GM18870 (cell line): ENCODE measurements at regions not wholly inside any gene's neighbourhood (a gene's known extent, or its start where the extent isn't known, plus 50 kb on each side); places are given as distances from the start of the nearest gene placed in this dataset.

ENCODE experiments used
- ATAC-seq: cut with Tn5 transposase; IDR thresholded peaks from one replicate; pipeline ENCODE4 v1.9.1; 2021; ENCODE audit warnings: moderate library complexity; ENCODE audit not compliant: unreplicated experiment

GRCh38 chr2:66930339-66931220, 466.6 kb upstream of the ETAA1 start:
- no peak for ATAC-seq

GRCh38 chr2:66938471-66938967, 458.6 kb upstream of the ETAA1 start:
- no peak for ATAC-seq

GRCh38 chr2:66940080-66940479, 457.1 kb upstream of the ETAA1 start:
- no peak for ATAC-seq

GRCh38 chr2:66948234-66948633, 448.9 kb upstream of the ETAA1 start:
- ATAC-seq = no peak

- ATAC-seq = no peak
These were observed 439.9 kb upstream of the ETAA1 start for GRCh38 chr2:66957198-66957597.

- ATAC-seq = no peak
These were observed 439.5 kb upstream of the ETAA1 start for GRCh38 chr2:66957677-66958076.

GRCh38 chr2:66960161-66960560, 437.0 kb upstream of the ETAA1 start:
- no peak for ATAC-seq

- no peak for ATAC-seq
These were observed 434.4 kb upstream of the ETAA1 start for GRCh38 chr2:66962716-66963115.

GRCh38 chr2:66966631-66967030, 430.5 kb upstream of the ETAA1 start:
- no peak for ATAC-seq

GRCh38 chr2:66968946-66969345, 428.2 kb upstream of the ETAA1 start:
- no peak for ATAC-seq

- ATAC-seq = no peak
These were observed 416.1 kb upstream of the ETAA1 start for GRCh38 chr2:66981074-66981473.

GRCh38 chr2:66982766-66983165, 414.4 kb upstream of the ETAA1 start:
- ATAC-seq = no peak

GRCh38 chr2:66984864-66985263, 412.3 kb upstream of the ETAA1 start:
- ATAC-seq = no peak

- no peak for ATAC-seq
These were observed 411.2 kb upstream of the ETAA1 start for GRCh38 chr2:66985906-66986305.

GRCh38 chr2:66987733-66988132, 409.4 kb upstream of the ETAA1 start:
- no peak for ATAC-seq

- ATAC-seq = no peak
These were observed 402.5 kb upstream of the ETAA1 start for GRCh38 chr2:66994654-66995053.

GRCh38 chr2:66995636-66996035, 401.5 kb upstream of the ETAA1 start:
- no peak for ATAC-seq

- no peak for ATAC-seq
These were observed 394.3 kb upstream of the ETAA1 start for GRCh38 chr2:67002618-67003371.

- no peak for ATAC-seq
These were observed 390.7 kb upstream of the ETAA1 start for GRCh38 chr2:67006373-67006960.

GRCh38 chr2:67008155-67008554, 389.0 kb upstream of the ETAA1 start:
- ATAC-seq = no peak

GRCh38 chr2:67012165-67012564, 385.0 kb upstream of the ETAA1 start:
- ATAC-seq = no peak

GRCh38 chr2:67013821-67014220, 383.3 kb upstream of the ETAA1 start:
- no peak for ATAC-seq
